ENCODE measurements at regions not wholly inside any gene's neighbourhood (a gene's known extent, or its start where the extent isn't known, plus 50 kb on each side); places are given as distances from the start of the nearest gene placed in this dataset.

DNA sequence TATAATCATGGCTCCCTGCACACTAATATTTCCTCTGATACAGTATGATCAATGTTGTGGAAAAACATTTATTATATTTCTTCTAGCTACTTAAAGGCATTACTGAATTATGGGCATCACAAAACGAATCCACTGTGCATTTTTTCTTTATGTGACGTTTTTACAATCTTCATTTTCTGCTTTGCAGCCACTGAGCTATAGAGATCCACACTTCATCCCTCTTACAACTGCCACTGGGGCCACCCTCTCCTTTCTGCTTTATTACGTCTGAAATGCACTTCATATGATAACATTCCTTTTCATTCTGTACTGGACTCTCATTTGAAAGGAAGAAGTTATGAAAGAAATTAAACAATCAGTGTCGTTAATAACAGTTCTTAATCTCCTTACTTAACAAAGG is 394.5 kb upstream of the HNRNPA3 start (continued):
- TF ChIP-seq, protein P1, sequence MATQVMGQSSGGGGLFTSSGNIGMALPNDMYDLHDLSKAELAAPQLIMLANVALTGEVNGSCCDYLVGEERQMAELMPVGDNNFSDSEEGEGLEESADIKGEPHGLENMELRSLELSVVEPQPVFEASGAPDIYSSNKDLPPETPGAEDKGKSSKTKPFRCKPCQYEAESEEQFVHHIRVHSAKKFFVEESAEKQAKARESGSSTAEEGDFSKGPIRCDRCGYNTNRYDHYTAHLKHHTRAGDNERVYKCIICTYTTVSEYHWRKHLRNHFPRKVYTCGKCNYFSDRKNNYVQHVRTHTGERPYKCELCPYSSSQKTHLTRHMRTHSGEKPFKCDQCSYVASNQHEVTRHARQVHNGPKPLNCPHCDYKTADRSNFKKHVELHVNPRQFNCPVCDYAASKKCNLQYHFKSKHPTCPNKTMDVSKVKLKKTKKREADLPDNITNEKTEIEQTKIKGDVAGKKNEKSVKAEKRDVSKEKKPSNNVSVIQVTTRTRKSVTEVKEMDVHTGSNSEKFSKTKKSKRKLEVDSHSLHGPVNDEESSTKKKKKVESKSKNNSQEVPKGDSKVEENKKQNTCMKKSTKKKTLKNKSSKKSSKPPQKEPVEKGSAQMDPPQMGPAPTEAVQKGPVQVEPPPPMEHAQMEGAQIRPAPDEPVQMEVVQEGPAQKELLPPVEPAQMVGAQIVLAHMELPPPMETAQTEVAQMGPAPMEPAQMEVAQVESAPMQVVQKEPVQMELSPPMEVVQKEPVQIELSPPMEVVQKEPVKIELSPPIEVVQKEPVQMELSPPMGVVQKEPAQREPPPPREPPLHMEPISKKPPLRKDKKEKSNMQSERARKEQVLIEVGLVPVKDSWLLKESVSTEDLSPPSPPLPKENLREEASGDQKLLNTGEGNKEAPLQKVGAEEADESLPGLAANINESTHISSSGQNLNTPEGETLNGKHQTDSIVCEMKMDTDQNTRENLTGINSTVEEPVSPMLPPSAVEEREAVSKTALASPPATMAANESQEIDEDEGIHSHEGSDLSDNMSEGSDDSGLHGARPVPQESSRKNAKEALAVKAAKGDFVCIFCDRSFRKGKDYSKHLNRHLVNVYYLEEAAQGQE (IDR thresholded peaks at IDR 0.05), result no peak
- TF ChIP-seq, protein P2, sequence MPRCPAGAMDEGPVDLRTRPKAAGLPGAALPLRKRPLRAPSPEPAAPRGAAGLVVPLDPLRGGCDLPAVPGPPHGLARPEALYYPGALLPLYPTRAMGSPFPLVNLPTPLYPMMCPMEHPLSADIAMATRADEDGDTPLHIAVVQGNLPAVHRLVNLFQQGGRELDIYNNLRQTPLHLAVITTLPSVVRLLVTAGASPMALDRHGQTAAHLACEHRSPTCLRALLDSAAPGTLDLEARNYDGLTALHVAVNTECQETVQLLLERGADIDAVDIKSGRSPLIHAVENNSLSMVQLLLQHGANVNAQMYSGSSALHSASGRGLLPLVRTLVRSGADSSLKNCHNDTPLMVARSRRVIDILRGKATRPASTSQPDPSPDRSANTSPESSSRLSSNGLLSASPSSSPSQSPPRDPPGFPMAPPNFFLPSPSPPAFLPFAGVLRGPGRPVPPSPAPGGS (IDR thresholded peaks at IDR 0.05), result no peak
- TF ChIP-seq PHF8 (IDR thresholded peaks at IDR 0.05; ENCODE audit: borderline replicate concordance, low read depth), result no peak
- TF ChIP-seq RARB (CRISPR knock-in tag; IDR thresholded peaks at IDR 0.05), result no peak

DNA sequence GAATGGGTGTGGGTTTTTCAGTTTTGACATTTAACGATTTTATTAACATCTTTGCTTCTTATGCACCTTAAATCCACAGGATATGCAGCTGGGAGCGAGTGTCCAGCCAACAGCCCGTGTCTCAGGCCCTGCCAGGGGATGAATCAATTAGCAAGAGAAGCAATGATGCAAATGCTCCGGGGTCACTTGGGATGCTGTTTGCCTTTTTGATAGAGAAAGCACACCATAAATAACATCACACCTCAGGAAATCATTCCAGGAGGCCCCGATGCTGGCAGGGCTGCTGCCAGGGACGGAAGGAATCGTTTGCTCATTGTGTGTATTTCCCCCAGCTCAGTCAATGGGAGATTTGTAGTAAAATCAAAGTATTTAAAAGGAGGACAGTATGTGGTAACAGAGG is 394.0 kb upstream of the HNRNPA3 start:
- DNase-seq (ENCODE audit: low read depth in 1 of 2, low spot score in 1 of 2) (no peak), FAIRE-seq (no peak), ATAC-seq (no peak)
- ChIA-PET CTCF (interaction anchor here (1.0 to 2.4 kb wide), 3 partner anchors 330 to 692 kb away, joined by 3 to 11 read pairs (median 3); no protein-coding TSS in a partner anchor), POLR2A (no interaction called here)
- WGBS (ENCODE audit: missing lambda C conversion rate), result 25% methylated on average over 7 of the region's 7 CpGs
- Histone ChIP-seq H3K4me3 (no peak overlapping the region), H3K4me2 (no peak overlapping the region), H3K9me3 (no peaks in the 10 kb centered on the region), H3K27ac (no peak overlapping the region), H3K4me1 (no peaks in the 10 kb centered on the region)
- no peak for TF ChIP-seq NFE2L2 (conservative IDR thresholded peaks at IDR 0.05; ENCODE audit: low read length)

DNA sequence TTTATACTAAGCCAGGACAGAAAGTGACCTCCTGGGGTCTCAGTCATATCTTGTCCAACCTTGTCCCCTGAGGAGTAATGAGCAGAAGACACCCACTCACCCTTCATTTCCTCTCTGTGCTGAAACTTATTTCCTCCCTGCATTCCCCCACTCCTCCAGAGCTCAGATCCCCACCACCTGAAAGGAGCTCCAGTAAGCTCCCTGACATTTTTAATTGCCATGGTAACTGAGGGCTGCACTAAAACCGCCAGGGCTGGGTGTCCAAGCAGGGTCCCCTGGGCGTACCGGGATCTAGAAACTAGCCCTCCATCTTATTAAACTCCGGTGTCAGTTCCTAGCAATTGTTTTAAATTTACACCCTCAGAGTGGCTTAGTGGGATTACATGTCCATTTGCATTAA is 393.3 kb upstream of the HNRNPA3 start:
- H3K4me1 ChIP-seq, result no peaks in the 10 kb centered on the region
- H3K4me2 ChIP-seq, result no peak overlapping the region
- POLR2A ChIA-PET, result no interaction called here
- no peak overlapping the region for H3K27ac ChIP-seq
- CTCF ChIA-PET, result interaction anchor here (1.0 to 1.6 kb wide), 3 partner anchors 10 to 693 kb away, joined by 3 to 6 read pairs (median 4); no protein-coding TSS in a partner anchor
- TF ChIP-seq CBX2 (IDR thresholded peaks at IDR 0.05; ENCODE audit: borderline replicate concordance, low read depth) (no peak), RAD21 (conservative IDR thresholded peaks at IDR 0.05 in 1 of 2, IDR thresholded peaks at IDR 0.05 in 1 of 2) (no peak), NFE2L2 (conservative IDR thresholded peaks at IDR 0.05; ENCODE audit: low read length) (no peak), CEBPB (IDR thresholded peaks at IDR 0.05) (no peak), ESRRA (IDR thresholded peaks at IDR 0.05; ENCODE audit: borderline replicate concordance, low read length) (no peak), KDM5A (IDR thresholded peaks at IDR 0.05) (no peak), TP53 (CRISPR knock-in tag; IDR thresholded peaks at IDR 0.05) (no peak), FOXS1 (CRISPR knock-in tag; IDR thresholded peaks at IDR 0.05) (no peak), HOXB13 (CRISPR knock-in tag; IDR thresholded peaks at IDR 0.05; ENCODE audit: low read depth) (no peak), HDAC2 (IDR thresholded peaks at IDR 0.05) (no peak)
- TF ChIP-seq, protein P3, sequence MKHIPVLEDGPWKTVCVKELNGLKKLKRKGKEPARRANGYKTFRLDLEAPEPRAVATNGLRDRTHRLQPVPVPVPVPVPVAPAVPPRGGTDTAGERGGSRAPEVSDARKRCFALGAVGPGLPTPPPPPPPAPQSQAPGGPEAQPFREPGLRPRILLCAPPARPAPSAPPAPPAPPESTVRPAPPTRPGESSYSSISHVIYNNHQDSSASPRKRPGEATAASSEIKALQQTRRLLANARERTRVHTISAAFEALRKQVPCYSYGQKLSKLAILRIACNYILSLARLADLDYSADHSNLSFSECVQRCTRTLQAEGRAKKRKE (CRISPR knock-in tag; IDR thresholded peaks at IDR 0.05; ENCODE audit: low read depth), result no peak
- TF ChIP-seq, protein P2 (IDR thresholded peaks at IDR 0.05), result no peak
- TF ChIP-seq, protein P1 (IDR thresholded peaks at IDR 0.05), result no peak
- WGBS (ENCODE audit: missing lambda C conversion rate), result 55% methylated on average over 4 of the region's 4 CpGs
- H3K9me3 ChIP-seq, result no peaks in the 10 kb centered on the region
- FAIRE-seq (no peak), DNase-seq (ENCODE audit: low read depth in 1 of 2, low spot score in 1 of 2) (no peak), ATAC-seq (no peak)
- H3K4me3 ChIP-seq, result no peak overlapping the region

All from A549 (cell line).